ENCODE measurements at regions not wholly inside any gene's neighbourhood (a gene's known extent, or its start where the extent isn't known, plus 50 kb on each side); places are given as distances from the start of the nearest gene placed in this dataset.
"Not testable (repeated sequence)": the region's sequence is repeated elsewhere in the genome, so short reads cannot be mapped to it uniquely, and the experiment has no call there.

DNA sequence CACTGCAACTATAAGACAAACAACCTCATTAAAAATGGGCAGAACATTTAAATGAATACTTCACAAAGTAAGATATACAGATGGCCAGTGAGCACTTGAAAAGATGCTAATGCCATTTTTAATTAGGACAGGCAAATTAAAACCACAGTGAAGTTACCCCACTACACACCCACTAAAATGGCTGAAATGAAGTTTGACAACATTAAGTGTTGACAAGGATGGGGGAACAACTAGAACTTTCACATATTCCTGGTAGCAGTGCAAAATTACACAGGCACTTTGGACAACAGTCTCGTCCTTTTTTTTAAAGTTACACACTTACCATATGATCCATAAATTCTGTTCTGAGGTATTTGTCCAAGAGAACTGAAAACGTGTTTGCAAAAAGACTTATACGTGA is 278.9 kb upstream of the DIO3 start:
- DNase-seq (ENCODE audit: low read depth in 2 of 2) = no peak

DNA sequence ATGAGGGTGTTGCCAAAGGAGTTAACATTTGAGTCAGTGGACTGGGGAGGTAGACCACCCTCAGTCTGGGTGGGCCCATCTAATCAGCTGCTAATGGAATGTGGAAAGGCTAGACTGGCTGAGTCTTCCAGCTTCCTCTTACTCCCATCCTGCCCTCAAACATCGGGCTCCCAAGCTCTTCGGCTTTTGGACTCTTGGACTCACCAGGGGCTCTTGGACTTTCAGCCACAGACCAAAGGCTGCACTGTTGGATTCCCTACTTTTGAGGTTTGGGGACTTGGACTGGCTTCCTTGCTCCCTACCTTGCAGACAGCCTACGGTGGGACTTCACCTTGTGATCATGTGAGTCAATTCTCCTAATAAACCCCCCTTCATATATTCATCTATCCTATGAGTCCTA is 276.6 kb upstream of the DIO3 start:
- no peak for DNase-seq (ENCODE audit: low read depth in 2 of 2)

GRCh38 chr14:101286271-101287018 is 274.9 kb upstream of the DIO3 start:
- no peak for DNase-seq (ENCODE audit: low read depth in 2 of 2)

DNA sequence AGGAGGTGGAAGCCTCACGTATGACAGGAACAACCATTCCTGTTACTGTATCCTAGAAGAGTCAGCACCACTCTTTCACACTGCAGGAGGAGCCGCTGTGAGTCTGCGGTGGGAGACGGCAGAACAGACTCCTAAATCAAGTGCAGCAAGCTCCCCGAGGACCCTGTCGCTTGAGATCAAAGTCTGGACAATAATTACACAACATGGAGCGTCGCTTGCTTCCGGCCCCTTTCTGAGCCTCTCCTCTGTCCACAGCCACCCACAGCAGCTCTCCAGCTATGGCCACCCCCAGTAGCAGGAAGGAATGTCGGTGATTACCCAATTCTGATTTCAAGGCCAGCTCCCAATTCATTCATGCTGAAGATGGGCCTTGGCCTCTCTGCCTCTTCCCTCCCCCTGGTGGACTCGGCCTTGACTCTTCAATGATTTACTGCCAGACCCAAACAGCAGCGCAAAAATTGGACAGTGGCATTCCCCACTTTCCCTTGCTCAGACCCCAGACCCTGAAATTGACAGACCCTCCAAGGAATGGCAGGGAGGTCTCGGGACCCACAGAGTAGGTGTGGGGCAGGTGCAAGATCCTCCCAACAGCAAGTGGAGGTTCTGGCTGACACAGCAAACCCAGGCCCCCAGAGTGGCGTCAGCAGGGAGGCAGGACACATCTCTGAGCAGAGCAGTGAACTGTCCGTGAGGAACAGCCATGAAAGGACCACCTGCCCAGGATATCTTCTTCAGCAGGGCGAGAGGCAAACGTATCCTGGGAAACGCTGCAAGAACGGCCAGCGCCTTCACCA is 272.7 kb upstream of the DIO3 start:
- DNase-seq (ENCODE audit: low read depth in 2 of 2) = no peak

GRCh38 chr14:101289230-101289690 is 272.0 kb upstream of the DIO3 start:
- no peak for DNase-seq (ENCODE audit: low read depth in 2 of 2)

- no peak for DNase-seq (ENCODE audit: low read depth in 2 of 2)
Observed at GRCh38 chr14:101289911-101290310, 271.4 kb upstream of the DIO3 start.

DNA sequence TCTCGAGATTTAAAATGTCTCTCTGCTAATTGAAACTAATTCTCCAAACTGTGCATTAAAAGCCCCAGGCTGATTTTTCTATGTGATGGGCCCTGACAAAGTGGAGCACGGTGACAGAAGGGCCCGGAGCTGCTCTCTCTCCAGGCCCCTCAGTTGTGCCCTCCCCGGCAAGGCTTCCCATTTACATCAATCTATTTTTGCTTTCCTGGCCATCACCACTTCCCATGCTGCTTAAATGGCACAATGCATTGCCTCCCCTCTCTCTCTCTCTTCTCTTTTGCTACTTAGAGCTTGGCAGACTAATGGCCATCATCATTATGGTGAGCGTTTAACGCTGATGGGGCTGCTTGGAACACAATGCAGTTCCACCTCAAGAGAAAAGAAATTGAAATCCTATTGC is 270.7 kb upstream of the DIO3 start:
- DNase-seq (ENCODE audit: low read depth in 2 of 2) = no peak

DNA sequence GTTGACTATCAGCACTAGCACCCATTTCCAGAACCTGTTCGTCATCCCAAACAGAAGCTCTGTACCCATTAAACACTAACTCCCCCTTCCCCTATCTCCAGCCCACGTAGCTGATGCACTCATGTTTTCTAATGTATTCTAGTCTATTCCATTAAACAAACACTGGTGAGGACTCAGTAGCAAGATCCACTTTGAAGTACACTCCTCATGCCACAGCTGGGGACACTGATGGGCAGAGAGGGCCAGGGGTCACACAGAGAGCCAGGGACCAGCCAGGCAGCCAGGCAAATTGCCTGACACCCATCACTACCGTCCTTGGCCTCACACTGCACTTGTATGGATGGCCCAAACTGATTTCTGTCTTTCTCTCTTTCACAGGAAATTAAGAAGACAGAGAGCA is 269.9 kb upstream of the DIO3 start:
- DNase-seq (ENCODE audit: low read depth in 2 of 2) = no peak

DNA sequence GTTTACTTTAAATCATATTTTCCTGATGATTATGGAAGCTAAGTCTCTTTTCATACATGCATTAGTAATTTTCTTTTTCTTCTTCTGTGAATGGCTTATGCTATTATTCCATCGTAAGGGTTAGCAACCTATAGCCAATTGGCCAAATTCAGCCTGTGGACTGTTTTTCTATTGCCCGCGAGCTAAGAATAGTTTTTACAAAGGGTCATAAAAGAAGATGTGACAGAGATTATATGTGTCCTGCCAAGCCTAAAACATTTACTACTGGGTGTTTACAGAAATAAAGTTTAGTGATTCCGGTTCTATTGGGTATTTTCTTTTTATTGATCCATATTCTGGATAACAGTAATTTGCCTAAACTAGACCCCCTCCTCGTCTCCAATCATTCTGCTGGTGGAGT is 268.8 kb upstream of the DIO3 start:
- no peak for DNase-seq (ENCODE audit: low read depth in 2 of 2)

DNA sequence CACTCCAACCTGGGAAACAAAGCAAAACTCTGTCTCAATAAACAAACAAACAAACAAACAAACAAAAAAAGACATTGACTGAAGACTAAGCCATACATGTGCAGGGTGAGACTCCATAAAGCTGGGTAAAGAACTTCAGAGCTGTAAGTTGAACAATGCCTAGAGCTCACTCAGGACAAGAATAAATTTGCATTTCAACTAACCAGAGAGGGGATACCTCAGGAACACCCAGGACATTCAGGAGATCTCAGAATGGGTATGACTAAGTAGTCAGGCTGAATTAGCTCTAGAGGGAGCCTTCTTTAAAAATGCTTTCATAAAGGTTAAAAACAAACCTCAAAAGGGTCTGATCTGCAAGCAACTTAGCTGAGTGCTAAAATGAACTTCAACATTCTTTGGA is 267.7 kb upstream of the DIO3 start:
- DNase-seq (ENCODE audit: low read depth in 2 of 2) = no peak

DNA sequence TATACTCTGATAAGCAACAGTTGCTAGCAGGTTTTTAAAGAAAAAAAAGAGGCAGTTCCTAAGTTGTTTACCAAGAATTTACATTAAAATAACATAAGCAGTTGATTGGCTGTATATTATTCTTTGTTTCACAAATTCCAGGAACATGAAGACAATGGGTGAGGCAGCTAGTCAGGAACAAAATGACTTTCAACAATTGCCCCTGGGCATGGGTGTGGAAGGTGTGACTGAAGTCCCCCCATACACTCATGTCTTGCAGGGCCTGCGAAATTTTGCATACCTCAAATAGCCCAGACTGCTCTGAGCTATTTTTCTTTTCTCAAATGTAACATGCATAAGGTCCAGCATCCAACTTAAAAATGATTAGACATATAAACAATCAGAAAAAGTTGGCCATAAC is 267.2 kb upstream of the DIO3 start:
- DNase-seq (ENCODE audit: low read depth in 2 of 2) = no peak

GRCh38 chr14:101299781-101300180 is 261.5 kb upstream of the DIO3 start:
- DNase-seq (ENCODE audit: low read depth in 2 of 2) = not testable (repeated sequence)

GRCh38 chr14:101301011-101301410 is 260.3 kb upstream of the DIO3 start:
- DNase-seq (ENCODE audit: low read depth in 2 of 2) = no peak

DNA sequence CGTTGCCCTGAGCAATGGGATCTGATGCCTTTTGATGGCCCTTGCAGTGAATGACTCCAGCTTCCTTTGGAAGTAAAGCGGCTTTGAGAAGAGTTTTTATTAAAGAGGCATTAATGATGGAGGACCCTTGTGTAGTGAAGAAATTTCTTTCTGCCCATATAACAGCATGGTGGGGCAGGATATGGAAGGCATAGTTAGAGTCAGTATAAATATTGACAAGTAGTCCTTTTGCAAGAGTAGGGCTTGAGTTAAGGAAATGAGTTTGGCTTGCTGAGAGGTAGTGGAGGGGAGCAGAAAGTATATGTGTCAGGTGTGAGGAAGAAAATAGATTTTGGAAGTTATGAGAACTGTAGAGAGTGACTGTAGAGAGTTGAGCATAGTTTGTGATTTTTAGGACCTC is 254.1 kb upstream of the DIO3 start:
- DNase-seq (ENCODE audit: low read depth in 2 of 2) = not testable (repeated sequence)

GRCh38 chr14:101311186-101311585 is 250.1 kb upstream of the DIO3 start:
- DNase-seq (ENCODE audit: low read depth in 2 of 2) = not testable (repeated sequence)

GRCh38 chr14:101313268-101313667 is 248.0 kb upstream of the DIO3 start:
- no peak for DNase-seq (ENCODE audit: low read depth in 2 of 2)

GRCh38 chr14:101315802-101316296 is 245.4 kb upstream of the DIO3 start:
- DNase-seq (ENCODE audit: low read depth in 2 of 2) = no peak

DNA sequence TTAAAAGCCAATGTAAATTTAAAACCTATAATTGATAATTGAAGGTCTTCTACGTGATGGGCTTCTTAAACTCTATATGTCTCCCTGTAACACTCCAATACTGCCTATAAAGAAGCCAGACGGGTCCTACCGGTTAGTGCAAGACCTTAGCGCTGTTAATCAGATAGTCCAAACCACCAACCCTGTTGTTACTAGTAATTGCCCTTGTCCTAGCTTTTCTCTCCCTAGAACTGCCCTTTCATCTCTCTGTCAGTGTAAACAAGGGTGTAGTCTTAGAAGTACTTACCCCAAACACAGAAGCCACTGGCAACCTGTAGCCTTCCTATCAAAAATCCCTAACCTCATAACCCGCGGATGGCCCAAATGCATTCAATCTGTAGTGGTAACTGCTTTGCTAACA is 243.0 kb upstream of the DIO3 start:
- DNase-seq (ENCODE audit: low read depth in 2 of 2) = no peak

DNA sequence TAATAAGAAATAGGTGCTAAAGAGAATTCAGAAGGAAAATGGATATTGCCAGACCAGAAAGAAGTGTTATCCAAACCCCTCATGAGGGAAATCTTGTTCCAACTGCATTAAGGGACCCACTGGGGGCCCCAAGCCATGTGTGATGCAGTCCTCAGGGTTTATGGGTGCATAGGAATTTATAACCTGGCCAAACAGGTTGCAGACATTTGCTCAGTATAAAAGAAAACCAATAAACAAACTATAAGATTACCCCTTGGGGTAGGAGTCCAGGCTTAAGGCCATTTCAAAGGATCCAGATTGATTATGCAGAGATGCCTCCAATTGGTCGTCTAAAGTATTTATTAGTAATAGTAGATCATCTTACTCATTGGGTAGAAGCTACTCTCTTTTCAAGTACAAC is 240.9 kb upstream of the DIO3 start:
- no peak for DNase-seq (ENCODE audit: low read depth in 2 of 2)

DNA sequence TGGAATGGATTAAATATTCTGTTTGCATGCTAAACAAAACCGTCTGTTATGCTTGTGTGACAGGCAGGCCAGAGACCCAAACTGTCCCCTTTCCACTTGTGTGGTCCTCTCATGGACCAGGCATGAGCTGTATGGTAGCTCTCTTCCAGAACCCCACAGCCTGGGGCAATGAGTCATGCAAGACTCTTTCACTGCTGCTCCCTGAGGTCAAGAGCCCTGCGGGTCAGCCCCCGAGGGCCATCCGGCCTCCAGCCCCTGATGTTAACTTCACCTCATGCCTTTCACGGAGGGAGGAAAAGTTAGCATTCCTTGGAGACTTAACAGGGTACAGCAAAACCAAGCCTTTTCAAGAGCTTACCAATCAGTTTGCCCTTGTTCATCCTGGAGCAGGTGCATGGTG is 239.1 kb upstream of the DIO3 start:
- no peak for DNase-seq (ENCODE audit: low read depth in 2 of 2)

- no peak for DNase-seq (ENCODE audit: low read depth in 2 of 2)
Observed at GRCh38 chr14:101323111-101323510, 238.2 kb upstream of the DIO3 start.

DNA sequence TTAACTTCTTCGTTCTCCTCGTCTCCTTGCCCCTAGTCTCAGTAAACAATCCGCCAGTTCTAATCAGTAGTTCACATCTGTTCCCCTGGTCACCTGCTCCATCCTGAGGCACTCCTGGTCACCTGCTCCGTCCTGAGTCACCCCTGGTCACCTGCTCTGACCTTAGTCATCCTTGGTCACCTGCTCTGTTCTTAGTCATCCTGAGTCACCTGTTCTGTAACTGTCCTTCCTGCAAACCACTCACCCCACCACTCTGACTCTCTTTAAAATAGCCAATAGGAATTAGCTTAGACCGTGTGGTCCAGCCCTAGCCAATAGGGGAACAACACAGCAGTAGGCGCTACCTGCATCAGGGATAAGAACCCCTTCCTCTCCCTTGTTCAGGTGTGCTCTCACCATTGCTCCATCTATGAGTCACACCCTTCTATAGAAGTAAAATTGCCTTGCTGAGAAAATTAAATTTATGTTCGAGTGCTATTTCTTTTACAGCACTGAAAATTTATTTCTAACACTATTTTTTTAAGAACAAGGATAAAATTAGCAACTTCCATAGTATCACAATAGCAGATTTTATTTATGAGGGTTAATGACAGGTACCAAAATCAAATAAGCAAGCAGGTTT is 237.6 kb upstream of the DIO3 start:
- DNase-seq (ENCODE audit: low read depth in 2 of 2) = not testable (repeated sequence)

DNA sequence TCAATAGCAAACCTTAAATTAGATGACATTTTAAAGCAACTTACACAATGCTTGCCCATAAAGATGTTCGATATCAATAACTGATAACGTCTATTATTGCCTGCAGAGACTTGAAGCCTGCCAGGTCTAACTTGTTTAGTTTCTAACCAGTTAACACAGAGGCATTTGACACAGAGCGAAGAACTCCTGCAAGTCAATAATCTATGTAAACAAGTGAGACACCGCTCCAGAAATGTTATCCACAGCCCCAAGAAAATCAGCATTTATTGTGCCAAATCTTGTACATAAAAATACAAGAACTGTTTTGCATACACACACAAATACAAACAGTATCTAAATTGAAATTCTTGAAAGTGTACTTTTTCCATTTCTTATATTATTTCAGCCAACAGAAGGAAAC is 236.0 kb upstream of the DIO3 start:
- DNase-seq (ENCODE audit: low read depth in 2 of 2) = no peak
